ENCODE measurements at regions not wholly inside any gene's neighbourhood (a gene's known extent, or its start where the extent isn't known, plus 50 kb on each side); places are given as distances from the start of the nearest gene placed in this dataset.

DNA sequence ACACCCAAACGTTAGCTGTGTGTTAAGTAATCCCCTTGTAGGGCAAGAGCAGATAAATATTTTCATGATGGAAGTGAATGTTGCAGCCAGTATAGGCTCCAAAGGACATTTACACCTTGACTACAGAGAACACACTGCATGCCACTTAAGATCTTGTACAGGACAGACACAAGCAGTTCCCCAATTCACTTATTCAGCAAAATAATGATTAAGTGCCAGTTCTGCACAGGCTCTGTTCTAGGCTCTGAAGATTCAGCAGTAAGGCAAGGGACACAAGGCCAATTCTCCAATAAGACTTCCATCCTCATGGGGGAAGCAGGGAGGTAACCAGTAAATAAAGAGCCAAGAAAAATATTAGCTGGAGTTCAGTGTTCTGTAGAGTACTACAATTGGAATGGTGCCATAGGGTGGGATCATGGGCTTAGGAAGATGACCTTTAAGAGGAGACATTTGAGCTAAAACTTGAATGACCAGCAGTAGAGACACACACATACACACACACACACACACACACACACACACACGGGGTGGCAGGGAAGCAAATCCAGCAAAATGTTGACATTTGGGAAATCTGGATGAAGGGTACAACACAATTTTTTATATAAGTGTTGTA, 199.9 kb upstream of the JUN start:
- TF ChIP-seq, protein P1, sequence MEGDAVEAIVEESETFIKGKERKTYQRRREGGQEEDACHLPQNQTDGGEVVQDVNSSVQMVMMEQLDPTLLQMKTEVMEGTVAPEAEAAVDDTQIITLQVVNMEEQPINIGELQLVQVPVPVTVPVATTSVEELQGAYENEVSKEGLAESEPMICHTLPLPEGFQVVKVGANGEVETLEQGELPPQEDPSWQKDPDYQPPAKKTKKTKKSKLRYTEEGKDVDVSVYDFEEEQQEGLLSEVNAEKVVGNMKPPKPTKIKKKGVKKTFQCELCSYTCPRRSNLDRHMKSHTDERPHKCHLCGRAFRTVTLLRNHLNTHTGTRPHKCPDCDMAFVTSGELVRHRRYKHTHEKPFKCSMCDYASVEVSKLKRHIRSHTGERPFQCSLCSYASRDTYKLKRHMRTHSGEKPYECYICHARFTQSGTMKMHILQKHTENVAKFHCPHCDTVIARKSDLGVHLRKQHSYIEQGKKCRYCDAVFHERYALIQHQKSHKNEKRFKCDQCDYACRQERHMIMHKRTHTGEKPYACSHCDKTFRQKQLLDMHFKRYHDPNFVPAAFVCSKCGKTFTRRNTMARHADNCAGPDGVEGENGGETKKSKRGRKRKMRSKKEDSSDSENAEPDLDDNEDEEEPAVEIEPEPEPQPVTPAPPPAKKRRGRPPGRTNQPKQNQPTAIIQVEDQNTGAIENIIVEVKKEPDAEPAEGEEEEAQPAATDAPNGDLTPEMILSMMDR (IDR thresholded peaks at IDR 0.05; ENCODE audit: poor library complexity) = no peak
- no peak for TF ChIP-seq EZH2 (IDR thresholded peaks at IDR 0.05; ENCODE audit: borderline replicate concordance)

All from hepatocyte (in vitro differentiated cells).